Hepatocyte (in vitro differentiated cells): ENCODE measurements at regions not wholly inside any gene's neighbourhood (a gene's known extent, or its start where the extent isn't known, plus 50 kb on each side); places are given as distances from the start of the nearest gene placed in this dataset.

Source experiments
- DNase-seq: peaks from one replicate; pipeline ENCODE4 v3.0.0-alpha.2; 2016; ENCODE audit warnings: low spot score
- H2AFZ ChIP-seq: fragments of 200-600 bp; sonication (generic); 2 replicates; pipeline ENCODE4 v1.6.0; 2016; ENCODE audit warnings: antibody characterized with exemption, mild to moderate bottlenecking
- H3K27ac ChIP-seq: fragments of 200-600 bp; sonication (generic); 2 replicates; pipeline ENCODE4 v1.5.1; 2016; ENCODE audit warnings: mild to moderate bottlenecking
- H3K27me3 ChIP-seq: fragments of 200-600 bp; sonication (generic); 2 replicates; pipeline ENCODE4 v1.6.1; 2016
- H3K36me3 ChIP-seq: fragments of 200-600 bp; sonication (generic); replicated peaks from 2 replicates; pipeline ENCODE4 v1.5.1; 2016; ENCODE audit warnings: low read depth; ENCODE audit not compliant: insufficient read depth
- H3K4me1 ChIP-seq: fragments of 200-600 bp; sonication (generic); 2 replicates; pipeline ENCODE4 v1.5.1; 2016; ENCODE audit warnings: mild to moderate bottlenecking, moderate library complexity; ENCODE audit not compliant: insufficient read depth
- H3K4me2 ChIP-seq: fragments of 200-600 bp; sonication (generic); 2 replicates; pipeline ENCODE4 v1.6.0; 2016
- H3K4me3 ChIP-seq: fragments of 200-600 bp; sonication (generic); 2 replicates; pipeline ENCODE4 v1.5.1; 2016; ENCODE audit warnings: mild to moderate bottlenecking
- H3K79me2 ChIP-seq: fragments of 200-600 bp; sonication (generic); 2 replicates; pipeline ENCODE4 v1.6.0; 2017; ENCODE audit warnings: mild to moderate bottlenecking
- H3K9me2 ChIP-seq: fragments of 200-600 bp; sonication (generic); replicated peaks from 2 replicates; pipeline ENCODE4 v1.6.0; 2017; ENCODE audit warnings: mild to moderate bottlenecking; ENCODE audit not compliant: insufficient read depth
- H3K9me3 ChIP-seq: fragments of 200-600 bp; sonication (generic); 2 replicates; pipeline ENCODE4 v1.5.1; 2016; ENCODE audit warnings: low read depth, mild to moderate bottlenecking
- H4K20me1 ChIP-seq: fragments of 200-600 bp; sonication (generic); 2 replicates; pipeline ENCODE4 v1.6.0; 2016; ENCODE audit warnings: mild to moderate bottlenecking; ENCODE audit not compliant: insufficient read depth, poor library complexity, severe bottlenecking
- EZH2 ChIP-seq: fragments of 200-600 bp; sonication (generic); IDR thresholded peaks from 2 replicates; pipeline ENCODE4 v1.6.1; 2016; ENCODE audit warnings: antibody characterized with exemption, mild to moderate bottlenecking, borderline replicate concordance
- EZH2phosphoT487 ChIP-seq: fragments of 200-600 bp; sonication (generic); IDR thresholded peaks from one replicate; pipeline ENCODE4 v1.6.1; 2018; ENCODE audit warnings: antibody characterized with exemption, mild to moderate bottlenecking, low read depth, moderate library complexity; ENCODE audit not compliant: unreplicated experiment, severe bottlenecking
- WGBS: methylation state at CpG from one replicate; pipeline ENCODE4 v1.1.6; 2016; ENCODE audit warnings: low lambda C conversion rate; ENCODE audit errors: missing lambda C conversion rate; 5-methylcytosine and 5-hydroxymethylcytosine counted together
- TF ChIP-seq, protein P1 (sequence below): fragments of 200-600 bp; sonication (generic); IDR thresholded peaks from 2 replicates; pipeline ENCODE4 v1.5.1; 2016; ENCODE audit warnings: antibody characterized with exemption, mild to moderate bottlenecking; ENCODE audit not compliant: poor library complexity

DNA sequence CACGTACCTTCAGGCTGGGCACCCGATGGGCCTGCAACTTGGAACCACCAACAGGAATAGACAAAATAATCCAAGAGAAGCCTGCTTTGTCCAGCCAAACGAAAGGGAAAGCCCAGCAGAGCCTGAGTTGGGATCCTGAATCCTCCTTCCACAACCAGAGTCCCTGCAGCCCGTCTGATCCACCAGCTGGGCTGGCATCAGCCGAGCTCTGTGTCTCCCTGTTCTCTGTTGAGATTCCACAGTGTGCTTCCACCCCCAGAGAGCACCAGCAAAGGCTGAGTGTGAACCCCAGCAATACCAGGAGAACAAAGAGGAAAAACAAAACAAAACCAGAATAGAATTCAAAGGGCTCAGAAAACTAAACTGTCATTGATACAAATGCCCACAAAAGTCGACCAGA is 68.8 kb upstream of the PRNP start:
- TF ChIP-seq EZH2phosphoT487 (no peak), EZH2 (no peak)
- TF ChIP-seq, protein P1, sequence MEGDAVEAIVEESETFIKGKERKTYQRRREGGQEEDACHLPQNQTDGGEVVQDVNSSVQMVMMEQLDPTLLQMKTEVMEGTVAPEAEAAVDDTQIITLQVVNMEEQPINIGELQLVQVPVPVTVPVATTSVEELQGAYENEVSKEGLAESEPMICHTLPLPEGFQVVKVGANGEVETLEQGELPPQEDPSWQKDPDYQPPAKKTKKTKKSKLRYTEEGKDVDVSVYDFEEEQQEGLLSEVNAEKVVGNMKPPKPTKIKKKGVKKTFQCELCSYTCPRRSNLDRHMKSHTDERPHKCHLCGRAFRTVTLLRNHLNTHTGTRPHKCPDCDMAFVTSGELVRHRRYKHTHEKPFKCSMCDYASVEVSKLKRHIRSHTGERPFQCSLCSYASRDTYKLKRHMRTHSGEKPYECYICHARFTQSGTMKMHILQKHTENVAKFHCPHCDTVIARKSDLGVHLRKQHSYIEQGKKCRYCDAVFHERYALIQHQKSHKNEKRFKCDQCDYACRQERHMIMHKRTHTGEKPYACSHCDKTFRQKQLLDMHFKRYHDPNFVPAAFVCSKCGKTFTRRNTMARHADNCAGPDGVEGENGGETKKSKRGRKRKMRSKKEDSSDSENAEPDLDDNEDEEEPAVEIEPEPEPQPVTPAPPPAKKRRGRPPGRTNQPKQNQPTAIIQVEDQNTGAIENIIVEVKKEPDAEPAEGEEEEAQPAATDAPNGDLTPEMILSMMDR: no peak
- Histone ChIP-seq H3K79me2 (no peaks in the 10 kb centered on the region), H3K9me2 (no peaks in the 10 kb centered on the region), H3K27me3 (no peaks in the 10 kb centered on the region), H3K9me3 (no peaks in the 10 kb centered on the region), H3K4me1 (no peaks in the 10 kb centered on the region), H2AFZ (no peak overlapping the region), H3K4me2 (no peak overlapping the region), H4K20me1 (no peaks in the 10 kb centered on the region), H3K27ac (no peak overlapping the region), H3K4me3 (no peak overlapping the region), H3K36me3 (no peaks in the 10 kb centered on the region)
- no peak for DNase-seq
- WGBS: 81% methylated on average over 6 of the region's 6 CpGs

DNA sequence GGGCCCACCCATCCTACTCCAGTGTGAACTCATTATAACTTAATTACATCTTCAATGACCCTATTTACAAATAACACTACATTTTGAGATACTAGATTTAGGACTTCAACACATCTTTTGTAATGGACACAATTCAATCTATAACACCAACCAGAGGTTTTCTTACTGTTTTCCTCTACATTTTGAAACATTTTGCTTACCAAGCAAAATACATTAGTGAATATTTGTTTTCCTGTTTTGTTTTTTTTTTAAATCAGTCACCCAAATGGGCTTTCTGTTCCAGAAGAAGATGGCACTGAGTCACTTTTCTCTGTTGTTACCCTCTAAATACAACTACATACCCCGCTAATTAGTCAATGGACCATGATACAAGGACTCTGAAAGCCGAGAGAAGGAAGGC is 69.2 kb upstream of the PRNP start:
- Histone ChIP-seq H3K4me2 (no peak overlapping the region), H2AFZ (no peak overlapping the region), H4K20me1 (no peaks in the 10 kb centered on the region), H3K27ac (no peak overlapping the region), H3K36me3 (no peaks in the 10 kb centered on the region), H3K4me1 (no peaks in the 10 kb centered on the region), H3K4me3 (no peak overlapping the region), H3K27me3 (no peaks in the 10 kb centered on the region), H3K79me2 (no peaks in the 10 kb centered on the region), H3K9me2 (no peaks in the 10 kb centered on the region), H3K9me3 (no peaks in the 10 kb centered on the region)
- no peak for DNase-seq
- WGBS: 90% methylated on average over 2 of the region's 2 CpGs
- TF ChIP-seq EZH2phosphoT487 (no peak), EZH2 (no peak)
- TF ChIP-seq, protein P1: no peak

DNA sequence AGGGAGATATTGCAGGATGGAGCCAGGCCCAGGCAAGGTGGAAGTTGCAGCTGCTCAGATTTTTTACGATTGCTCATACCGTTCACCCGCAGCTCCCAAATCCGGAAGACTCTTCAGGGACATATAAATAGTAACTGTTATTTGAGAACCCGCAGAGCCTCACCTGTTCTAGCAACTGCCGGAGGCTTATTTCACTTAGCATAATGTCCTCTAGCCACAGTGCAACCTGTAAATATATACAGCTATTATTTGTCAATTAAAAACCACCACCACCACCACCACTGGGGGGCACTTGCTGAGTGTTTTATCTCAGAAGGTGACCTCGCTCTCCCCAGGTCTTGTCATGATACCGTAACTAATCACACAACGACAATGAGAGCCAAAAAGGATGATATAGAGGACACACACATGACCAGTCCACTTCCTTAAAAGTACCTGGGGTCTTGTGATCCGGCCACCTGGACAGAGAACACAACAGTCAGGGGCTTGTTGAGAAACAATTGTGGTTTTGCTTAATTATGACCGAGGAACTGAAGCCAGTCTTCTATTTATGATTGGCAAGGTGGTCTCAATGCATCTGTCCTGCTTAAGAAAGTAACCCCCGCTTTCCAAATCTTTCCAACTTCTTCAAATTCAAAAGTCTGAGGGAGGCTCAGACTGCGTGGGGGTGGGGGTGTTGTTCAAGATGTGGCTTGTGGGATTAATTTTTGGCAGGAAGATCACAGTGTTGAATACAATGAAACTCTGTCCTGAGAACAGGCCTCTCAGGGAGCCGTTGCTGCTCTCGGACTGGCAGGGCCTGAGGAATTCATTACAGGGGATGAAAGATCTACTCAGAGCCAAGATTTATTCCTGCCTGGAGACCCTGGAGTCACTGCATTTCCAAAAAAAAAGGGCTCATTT is 72.3 kb upstream of the PRNP start:
- TF ChIP-seq, protein P1: no peak
- TF ChIP-seq EZH2phosphoT487: no peak
- no peak for TF ChIP-seq EZH2
- no peak for DNase-seq
- H2AFZ ChIP-seq: no peak overlapping the region

DNA sequence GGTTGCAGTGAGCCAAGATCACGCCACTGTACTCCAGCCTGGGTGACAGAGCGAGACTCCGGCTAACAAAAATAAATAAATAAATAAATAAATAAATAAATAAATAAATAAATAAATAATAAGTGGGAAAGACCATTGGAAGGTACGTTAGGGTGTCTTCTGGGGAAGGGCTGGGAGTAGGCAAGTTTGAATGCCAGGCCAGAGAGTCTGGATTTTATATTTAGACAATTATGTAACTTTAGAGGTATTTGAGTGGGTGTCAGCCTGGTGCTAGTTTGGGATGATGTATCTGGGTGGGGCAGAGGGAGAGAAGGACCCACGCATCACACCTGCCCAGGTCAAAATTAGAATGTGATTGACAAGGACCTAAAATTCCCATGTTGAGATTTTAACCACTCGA is 73.1 kb upstream of the PRNP start:
- H3K9me3 ChIP-seq: no peaks in the 10 kb centered on the region
- H3K36me3 ChIP-seq: no peaks in the 10 kb centered on the region
- DNase-seq: no peak
- H3K4me3 ChIP-seq: no peak overlapping the region
- no peak overlapping the region for H3K27ac ChIP-seq
- H3K9me2 ChIP-seq: no peaks in the 10 kb centered on the region
- H3K4me2 ChIP-seq: no peak overlapping the region
- no peak overlapping the region for H2AFZ ChIP-seq
- TF ChIP-seq, protein P1: no peak
- TF ChIP-seq EZH2phosphoT487: no peak
- no peak for TF ChIP-seq EZH2
- H3K79me2 ChIP-seq: no peaks in the 10 kb centered on the region
- H3K4me1 ChIP-seq: no peaks in the 10 kb centered on the region
- WGBS: 89% methylated on average over 6 of the region's 6 CpGs
- no peaks in the 10 kb centered on the region for H4K20me1 ChIP-seq
- H3K27me3 ChIP-seq: no peaks in the 10 kb centered on the region

More for the DNA sequence above, 72.3 kb upstream of the PRNP start:
- Histone ChIP-seq H3K27ac (no peak overlapping the region), H3K9me2 (no peaks in the 10 kb centered on the region), H3K79me2 (no peaks in the 10 kb centered on the region), H3K4me3 (no peak overlapping the region), H3K4me2 (no peak overlapping the region), H3K27me3 (no peaks in the 10 kb centered on the region), H3K9me3 (no peaks in the 10 kb centered on the region), H4K20me1 (no peaks in the 10 kb centered on the region), H3K36me3 (no peaks in the 10 kb centered on the region), H3K4me1 (no peaks in the 10 kb centered on the region)
- 52% methylated on average over 15 of the region's 15 CpGs for WGBS
